ENCODE measurements at regions not wholly inside any gene's neighbourhood (a gene's known extent, or its start where the extent isn't known, plus 50 kb on each side); places are given as distances from the start of the nearest gene placed in this dataset.

- intact Hi-C loops (cut with DNase I; ENCODE audit: low total_unique reads): loop anchor here (10.0 kb wide), 1 partner anchor 86 kb away; no protein-coding TSS in a partner anchor
- TF ChIP-seq POLR2A (IDR thresholded peaks at IDR 0.05): no peak
- TF ChIP-seq CTCF (IDR thresholded peaks at IDR 0.05): no peak
- 53 to 62% methylated on average over 5 of the region's 5 CpGs for WGBS, 2 donors
- no peak for DNase-seq (ENCODE audit: low spot score in 2 of 2)
- no peak overlapping the region for H3K4me3 ChIP-seq (ENCODE audit: low read depth, poor library complexity, severe bottlenecking)
These were observed 73.6 kb upstream of the PDZD8 start for GRCh38 chr10:117448802-117449201.

GRCh38 chr10:117445992-117446391 lies 70.8 kb upstream of the PDZD8 start:
- 91 to 92% methylated on average over 3 of the region's 3 CpGs for whole genome bisulfite sequencing, 2 donors
- DNase-seq (ENCODE audit: low spot score in 2 of 2): no peak
- H3K4me3 ChIP-seq (ENCODE audit: low read depth, poor library complexity, severe bottlenecking): no peak overlapping the region
- no peak for TF ChIP-seq POLR2A (IDR thresholded peaks at IDR 0.05)
- no peak for TF ChIP-seq CTCF (IDR thresholded peaks at IDR 0.05)
- intact Hi-C loops (cut with DNase I; ENCODE audit: low total_unique reads): loop anchor here (10.0 kb wide), 1 partner anchor 89 kb away; no protein-coding TSS in a partner anchor

GRCh38 chr10:117444497-117445040 lies 69.3 kb upstream of the PDZD8 start:
- DNase-seq (ENCODE audit: low spot score in 2 of 2): no peak
- WGBS, 2 donors: 94 to 95% methylated on average over 4 of the region's 4 CpGs
- no peak for TF ChIP-seq CTCF (IDR thresholded peaks at IDR 0.05)
- no peak for TF ChIP-seq POLR2A (IDR thresholded peaks at IDR 0.05)
- intact Hi-C loops (cut with DNase I; ENCODE audit: low total_unique reads): loop anchor here (10.0 kb wide), 1 partner anchor 90 kb away; no protein-coding TSS in a partner anchor
- H3K4me3 ChIP-seq (ENCODE audit: low read depth, poor library complexity, severe bottlenecking): no peak overlapping the region

GRCh38 chr10:117443686-117444041 lies 68.4 kb upstream of the PDZD8 start:
- 82 to 92% methylated on average over 6 of the region's 6 CpGs for WGBS, 2 donors
- no peak for TF ChIP-seq CTCF (IDR thresholded peaks at IDR 0.05)
- no peak for TF ChIP-seq POLR2A (IDR thresholded peaks at IDR 0.05)
- no peak for DNase-seq (ENCODE audit: low spot score in 2 of 2)
- no peak overlapping the region for H3K4me3 ChIP-seq (ENCODE audit: low read depth, poor library complexity, severe bottlenecking)
- intact Hi-C loops (cut with DNase I; ENCODE audit: low total_unique reads): loop anchor here (10.0 kb wide), 1 partner anchor 91 kb away; no protein-coding TSS in a partner anchor

GRCh38 chr10:117442944-117443685 lies 67.9 kb upstream of the PDZD8 start:
- intact Hi-C loops (cut with DNase I; ENCODE audit: low total_unique reads): loop anchor here (10.0 kb wide), 1 partner anchor 92 kb away; no protein-coding TSS in a partner anchor
- WGBS, 2 donors: 17 to 21% methylated on average over 12 to 14 of the region's 15 CpGs
- H3K4me3 ChIP-seq (ENCODE audit: low read depth, poor library complexity, severe bottlenecking): no peak overlapping the region
- DNase-seq (ENCODE audit: low spot score in 2 of 2): peak; percentile 92 to 98
- no peak for TF ChIP-seq POLR2A (IDR thresholded peaks at IDR 0.05)
- TF ChIP-seq CTCF (IDR thresholded peaks at IDR 0.05): peak in 1 of 3 donors; percentile 92
